Omental fat pad (tissue), 3 donors: ENCODE measurements at regions not wholly inside any gene's neighbourhood (a gene's known extent, or its start where the extent isn't known, plus 50 kb on each side); places are given as distances from the start of the nearest gene placed in this dataset.

Source experiments
- ATAC-seq: fragments of 150-250 bp; one replicate; pipeline ENCODE4 v1.9.1; 2016; ENCODE audit warnings: mild to moderate bottlenecking, moderate library complexity; ENCODE audit not compliant: low FRiP score
- DNase-seq: peaks from one replicate; pipeline ENCODE4 v3.0.0-alpha.2; 2019; ENCODE audit warnings: low spot score
- CTCF ChIP-seq, 3 donors: fragments of 450-650 bp; IDR thresholded peaks; one replicate each; pipeline ENCODE4 v1.5.1; 2016 to 2017; ENCODE audit warnings: antibody characterized with exemption in 3 of 3, mild to moderate bottlenecking in 3 of 3, moderate library complexity in 2 of 3

DNA sequence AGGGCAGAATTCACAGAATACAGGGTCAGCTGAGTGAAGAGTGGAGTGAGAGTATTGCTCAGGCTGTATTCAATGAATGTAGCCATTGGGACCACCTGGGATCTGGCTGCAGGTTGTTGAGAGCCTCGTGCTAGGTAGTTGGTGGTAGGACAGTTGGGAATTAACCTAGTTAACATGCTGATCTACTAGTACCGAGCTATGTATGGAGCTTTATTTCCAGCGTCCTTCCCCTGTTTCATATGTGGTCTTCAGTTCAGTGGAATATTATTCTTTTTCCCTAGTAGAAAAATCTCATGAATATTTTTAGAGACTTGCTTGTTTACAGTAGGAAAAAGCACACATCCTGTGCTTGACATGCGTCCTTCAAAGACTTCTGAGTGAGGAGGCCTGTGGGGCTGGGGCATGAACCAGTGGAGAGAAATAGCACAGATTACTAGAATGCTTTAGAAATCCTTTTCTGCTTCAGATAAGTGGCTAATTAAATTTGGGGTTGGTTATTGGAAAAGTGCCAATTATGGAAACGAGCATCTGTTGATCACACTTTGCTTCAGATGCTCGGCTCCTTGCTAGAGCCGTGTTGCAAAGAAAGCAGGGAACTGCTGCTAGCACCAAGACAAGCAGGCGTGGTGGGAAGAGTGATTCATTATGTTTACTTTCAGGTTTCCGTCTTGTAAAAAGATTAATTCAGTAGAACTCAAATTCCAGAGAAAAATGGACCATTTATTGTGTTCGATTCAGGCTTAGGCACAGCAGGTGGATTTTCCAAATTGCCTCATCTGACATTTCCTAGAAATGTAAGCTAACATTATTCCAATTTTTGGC, 53.6 kb downstream of the ARF6 start:
- TF ChIP-seq CTCF (IDR thresholded peaks at IDR 0.05): no peak

DNA sequence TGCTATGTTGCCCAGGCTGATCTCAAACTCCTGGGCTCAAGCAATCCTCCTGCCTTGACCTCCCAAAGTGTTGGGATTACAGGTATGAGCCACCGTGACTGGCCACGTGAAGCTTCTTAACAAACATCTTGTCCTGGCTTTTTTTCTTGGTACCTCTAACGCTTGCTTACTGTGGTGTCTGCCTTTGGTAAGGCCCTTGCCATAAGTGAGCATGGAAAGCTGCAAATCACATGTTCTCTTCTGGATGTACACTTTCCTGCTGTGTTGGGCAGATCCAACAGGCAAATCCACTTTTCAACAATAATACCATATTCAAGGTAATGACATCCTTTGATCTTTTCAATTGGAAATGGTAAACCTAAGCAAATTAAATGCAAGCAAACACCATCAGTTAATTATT, 54.6 kb downstream of the ARF6 start:
- no peak for ATAC-seq
- TF ChIP-seq CTCF (IDR thresholded peaks at IDR 0.05): no peak
- no peak for DNase-seq

More for the DNA sequence above, 53.6 kb downstream of the ARF6 start:
- no peak for ATAC-seq
- DNase-seq: no peak

DNA sequence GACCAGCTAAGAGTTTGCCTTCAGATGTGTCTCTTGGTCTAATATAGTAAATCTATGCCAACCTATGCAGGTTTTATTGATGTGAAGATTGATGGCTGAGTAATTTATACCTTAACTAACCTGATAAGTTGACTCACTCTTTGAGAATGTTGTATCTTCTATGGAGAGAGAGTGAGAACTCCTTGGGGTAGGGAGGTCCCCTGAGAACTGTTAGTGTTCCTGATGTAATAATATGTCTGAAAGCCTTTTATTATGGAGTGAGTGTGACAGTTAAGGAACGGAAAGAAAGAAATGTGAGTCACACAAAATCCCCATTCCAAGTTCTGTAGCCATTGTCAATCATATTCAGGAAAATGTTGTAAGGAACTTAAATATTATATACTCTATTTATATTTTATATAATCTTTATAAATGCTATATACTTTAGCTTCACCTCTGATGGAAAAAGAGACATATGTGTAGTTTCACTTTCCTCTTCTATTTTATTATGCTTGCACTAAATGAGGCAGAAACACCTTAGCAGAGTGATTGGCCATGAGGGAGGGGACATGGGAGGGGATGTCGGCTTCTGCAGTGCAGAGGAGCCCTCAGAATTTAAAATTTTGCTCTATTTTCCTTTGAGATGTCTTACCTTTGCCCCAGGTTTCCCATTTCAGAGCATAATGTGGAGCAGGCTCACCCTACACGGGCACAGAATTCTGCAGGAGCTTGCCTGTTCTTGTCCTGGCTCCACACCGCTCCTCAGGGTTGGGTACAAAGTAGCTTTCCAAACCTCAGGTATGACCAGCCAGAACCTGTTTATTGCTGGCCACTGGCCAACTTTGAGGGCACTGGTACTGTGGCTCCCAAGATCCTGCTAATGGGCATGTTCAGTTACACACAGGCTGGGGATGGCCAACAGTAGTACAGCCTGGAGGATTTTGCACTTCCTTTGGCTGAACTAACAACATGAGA, 57.7 kb downstream of the ARF6 start:
- no peak for DNase-seq
- ATAC-seq: no peak
- no peak for TF ChIP-seq CTCF (IDR thresholded peaks at IDR 0.05)

GRCh38 chr14:49951229-49951607, 58.3 kb downstream of the ARF6 start:
- no peak for DNase-seq
- no peak for TF ChIP-seq CTCF (IDR thresholded peaks at IDR 0.05)
- ATAC-seq: no peak

GRCh38 chr14:49951691-49952345, 58.9 kb downstream of the ARF6 start:
- no peak for ATAC-seq
- no peak for DNase-seq
- TF ChIP-seq CTCF (IDR thresholded peaks at IDR 0.05): no peak

- ATAC-seq: no peak
- TF ChIP-seq CTCF (IDR thresholded peaks at IDR 0.05): no peak
Measured at GRCh38 chr14:49953196-49953595, 60.3 kb downstream of the ARF6 start.

More at GRCh38 chr14:49953196-49953595, 60.3 kb downstream of the ARF6 start:
- DNase-seq: no peak
